Psoas muscle (tissue), 7 donors: ENCODE measurements at regions not wholly inside any gene's neighbourhood (a gene's known extent, or its start where the extent isn't known, plus 50 kb on each side); places are given as distances from the start of the nearest gene placed in this dataset.
"Not testable (repeated sequence)": the region's sequence is repeated elsewhere in the genome, so short reads cannot be mapped to it uniquely, and the experiment has no call there.

Source experiments
- ATAC-seq, 4 donors: fragments of 200-7000 bp; cut with Tn5 transposase; one replicate each; pipeline ENCODE4 v1.9.1; 2020; ENCODE audit warnings: moderate library complexity in 3 of 4, mild to moderate bottlenecking in 2 of 4
- DNase-seq, 2 donors: peaks; one replicate each; pipeline ENCODE4 v3.0.0-alpha.2; 2020
- H3K27ac ChIP-seq: fragments of 200-600 bp; one replicate; pipeline ENCODE4 v1.8.0; 2022
- H3K27me3 ChIP-seq, 3 donors: fragments of 200-600 bp in 1 of 3; one replicate each; pipeline versions ENCODE4 v1.6.1 to v1.8.0; 2013 to 2022; ENCODE audit warnings: low read length in 2 of 3, mild to moderate bottlenecking in 2 of 3, moderate library complexity in 1 of 3; ENCODE audit not compliant: insufficient read depth in 3 of 3
- H3K36me3 ChIP-seq, 2 donors: fragments of 200-600 bp in 1 of 2; one replicate each; pipeline versions ENCODE4 v1.6.1 to v1.8.0; 2013 to 2022; ENCODE audit warnings: low read depth in 1 of 2, mild to moderate bottlenecking in 1 of 2, moderate library complexity in 1 of 2; ENCODE audit not compliant: insufficient read depth in 1 of 2
- H3K4me1 ChIP-seq: fragments of 200-600 bp; one replicate; pipeline ENCODE4 v1.8.0; 2022
- H3K4me3 ChIP-seq: fragments of 200-600 bp; one replicate; pipeline ENCODE4 v1.8.0; 2022; ENCODE audit warnings: mild to moderate bottlenecking
- H3K9me3 ChIP-seq: fragments of 200-600 bp; one replicate; pipeline ENCODE4 v1.8.0; 2022
- CTCF ChIP-seq: fragments of 200-600 bp; IDR thresholded peaks from one replicate; pipeline ENCODE4 v1.8.0; 2022; ENCODE audit warnings: antibody characterized with exemption
- WGBS, 3 donors: extraction: QIAGEN DNeasy Blood & Tissue Kit; methylation state at CpG; one replicate each; pipeline versions ENCODE4 v1.1.6 to v1.1.7; 2013; 5-methylcytosine and 5-hydroxymethylcytosine counted together
- intact Hi-C, 2 donors: fragments of 100-400 bp; cut with DNase I; formaldehyde crosslinking; loops; one replicate each; pipeline versions ENCODE4 v1.11.0 to v1.14.2; 2022
- donor health status: healthy with polysubstance abuse.
- donor health status: DM: no; HTN: no; CAD: no; lungs with moderate emphysema.
- donor health status: Bipolar disorder and iron deficiency.
- donor health status: healthy.
- donor health status: DM: yes; HTN: yes; CAD: no.
- donor health status: DM: no; HTN: no; CAD: no.
- donor health status: DM: yes; HTN: yes; CAD: no.

- ATAC-seq: no peak
- DNase-seq: no peak
- H3K4me3 ChIP-seq: no peak overlapping the region
- H3K4me1 ChIP-seq: no peaks in the 10 kb centered on the region
- H3K9me3 ChIP-seq: no peaks in the 10 kb centered on the region
- no peaks in the 10 kb centered on the region for H3K36me3 ChIP-seq
- 84 to 88% (median 85%) methylated on average over 3 of the region's 3 CpGs for WGBS, 3 donors
- no peaks in the 10 kb centered on the region for H3K27me3 ChIP-seq
- TF ChIP-seq CTCF: no peak
- intact Hi-C loops: loop anchor here in 1 of 2 donors (5.0 kb wide), 1 partner anchor 487 kb away; no protein-coding TSS in a partner anchor
- H3K27ac ChIP-seq: no peak overlapping the region
Measured at GRCh38 chr7:101749891-101750290, 67.5 kb upstream of the CUX1 start.

GRCh38 chr7:101753316-101753715 is 64.1 kb upstream of the CUX1 start:
- ATAC-seq: no peak
- no peak for TF ChIP-seq CTCF
- Histone ChIP-seq H3K9me3 (no peaks in the 10 kb centered on the region), H3K4me3 (no peak overlapping the region), H3K36me3 (no peaks in the 10 kb centered on the region), H3K4me1 (no peaks in the 10 kb centered on the region), H3K27ac (no peak overlapping the region), H3K27me3 (peaks cover 0 to 5% (median 0%) of the 10 kb centered on the region in 3 donors)
- DNase-seq: no peak
- intact Hi-C loops: no loop called here
- WGBS, 3 donors: 75 to 88% (median 81%) methylated on average over 10 of the region's 10 CpGs

- Histone ChIP-seq H3K36me3 (no peaks in the 10 kb centered on the region), H3K27ac (no peak overlapping the region), H3K27me3 (peaks cover 0 to 5% (median 0%) of the 10 kb centered on the region in 3 donors), H3K4me3 (peak overlapping the region; percentile 63), H3K9me3 (no peaks in the 10 kb centered on the region), H3K4me1 (no peaks in the 10 kb centered on the region)
- no peak for TF ChIP-seq CTCF
- DNase-seq (no peak), ATAC-seq (peak in 1 of 4 donors; percentile 43)
- intact Hi-C loops: no loop called here
- 4% methylated on average over 22 of the region's 22 CpGs for WGBS, 3 donors
Measured at GRCh38 chr7:101754424-101755159, 62.8 kb upstream of the CUX1 start.

- no peak for ATAC-seq
- H3K36me3 ChIP-seq: no peaks in the 10 kb centered on the region
- intact Hi-C loops: no loop called here
- no peak overlapping the region for H3K27ac ChIP-seq
- no peak for TF ChIP-seq CTCF
- no peak for DNase-seq
- H3K4me3 ChIP-seq: no peak overlapping the region
- WGBS, 3 donors: 90 to 95% (median 95%) methylated on average over 7 of the region's 7 CpGs
- peaks cover 0 to 5% (median 0%) of the 10 kb centered on the region in 3 donors for H3K27me3 ChIP-seq
- H3K4me1 ChIP-seq: no peaks in the 10 kb centered on the region
- H3K9me3 ChIP-seq: no peaks in the 10 kb centered on the region
Measured at GRCh38 chr7:101757879-101758278, 59.5 kb upstream of the CUX1 start.

GRCh38 chr7:101758519-101758918 is 58.9 kb upstream of the CUX1 start:
- intact Hi-C loops, H3K4me1 ChIP-seq, DNase-seq, H3K27me3 ChIP-seq, H3K9me3 ChIP-seq, ATAC-seq, H3K27ac ChIP-seq, H3K36me3 ChIP-seq, H3K4me3 ChIP-seq: not testable (repeated sequence)
- WGBS, 3 donors: 93 to 98% (median 94%) methylated on average over 2 of the region's 2 CpGs
